Brain microvascular endothelial cell (primary cell): ENCODE measurements at regions not wholly inside any gene's neighbourhood (a gene's known extent, or its start where the extent isn't known, plus 50 kb on each side); places are given as distances from the start of the nearest gene placed in this dataset.

Source experiments
- DNase-seq: peaks from one replicate; pipeline ENCODE4 v3.0.0-alpha.2; 2020
- H3K27ac ChIP-seq: fragments of 250-450 bp; sonication (Bioruptor Pico); 2 replicates; pipeline ENCODE4 v1.5.1; 2020; ENCODE audit warnings: mild to moderate bottlenecking, moderate library complexity
- H3K27me3 ChIP-seq: fragments of 250-450 bp; sonication (Bioruptor Pico); replicated peaks from 2 replicates; pipeline ENCODE4 v1.5.1; 2020; ENCODE audit warnings: mild to moderate bottlenecking
- H3K36me3 ChIP-seq: fragments of 250-450 bp; sonication (Bioruptor Pico); replicated peaks from 2 replicates; pipeline ENCODE4 v1.5.1; 2020; ENCODE audit warnings: mild to moderate bottlenecking
- H3K4me3 ChIP-seq: 2 replicates; pipeline ENCODE4 v1.5.1; 2011; ENCODE audit warnings: low read depth, mild to moderate bottlenecking, control low read depth, low read length, moderate library complexity
- in situ Hi-C: cut with HindIII; loops from 2 replicates; pipeline ENCODE4 v1.10.0; 2017; ENCODE audit warnings: low sequenced_read_pairs, low pct_ligation_motif_present
- TF ChIP-seq, protein P1 (sequence below): IDR thresholded peaks from 2 replicates; pipeline ENCODE4 v1.5.1; 2011; ENCODE audit warnings: low read depth, mild to moderate bottlenecking, moderate library complexity, low read length, control low read depth, inconsistent platforms; ENCODE audit errors: missing control alignments

DNA sequence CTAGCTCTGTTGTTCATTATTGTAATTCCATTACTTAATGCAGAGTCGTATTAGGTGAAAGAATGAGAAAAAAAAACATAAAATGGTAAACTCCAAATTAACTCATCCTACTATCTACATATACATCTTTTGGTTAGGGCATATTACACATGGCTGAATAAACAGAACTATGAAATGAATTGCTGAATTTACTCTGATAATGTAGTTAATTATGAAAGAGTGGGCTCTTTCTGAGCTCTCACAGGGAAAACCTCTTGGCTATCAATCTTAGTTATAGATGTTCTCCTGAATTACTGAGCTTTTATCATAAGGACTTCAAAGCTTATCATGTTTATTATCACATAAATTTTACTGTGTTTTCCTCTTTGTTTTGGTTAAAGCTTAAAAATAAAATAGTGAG is 798.5 kb upstream of the MDGA2 start:
- Histone ChIP-seq H3K27me3 (no peaks in the 10 kb centered on the region), H3K36me3 (no peaks in the 10 kb centered on the region), H3K4me3 (no peak overlapping the region), H3K27ac (no peak overlapping the region)
- no peak for DNase-seq
- in situ Hi-C loops: no loop called here
- TF ChIP-seq, protein P1, sequence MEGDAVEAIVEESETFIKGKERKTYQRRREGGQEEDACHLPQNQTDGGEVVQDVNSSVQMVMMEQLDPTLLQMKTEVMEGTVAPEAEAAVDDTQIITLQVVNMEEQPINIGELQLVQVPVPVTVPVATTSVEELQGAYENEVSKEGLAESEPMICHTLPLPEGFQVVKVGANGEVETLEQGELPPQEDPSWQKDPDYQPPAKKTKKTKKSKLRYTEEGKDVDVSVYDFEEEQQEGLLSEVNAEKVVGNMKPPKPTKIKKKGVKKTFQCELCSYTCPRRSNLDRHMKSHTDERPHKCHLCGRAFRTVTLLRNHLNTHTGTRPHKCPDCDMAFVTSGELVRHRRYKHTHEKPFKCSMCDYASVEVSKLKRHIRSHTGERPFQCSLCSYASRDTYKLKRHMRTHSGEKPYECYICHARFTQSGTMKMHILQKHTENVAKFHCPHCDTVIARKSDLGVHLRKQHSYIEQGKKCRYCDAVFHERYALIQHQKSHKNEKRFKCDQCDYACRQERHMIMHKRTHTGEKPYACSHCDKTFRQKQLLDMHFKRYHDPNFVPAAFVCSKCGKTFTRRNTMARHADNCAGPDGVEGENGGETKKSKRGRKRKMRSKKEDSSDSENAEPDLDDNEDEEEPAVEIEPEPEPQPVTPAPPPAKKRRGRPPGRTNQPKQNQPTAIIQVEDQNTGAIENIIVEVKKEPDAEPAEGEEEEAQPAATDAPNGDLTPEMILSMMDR: no peak

DNA sequence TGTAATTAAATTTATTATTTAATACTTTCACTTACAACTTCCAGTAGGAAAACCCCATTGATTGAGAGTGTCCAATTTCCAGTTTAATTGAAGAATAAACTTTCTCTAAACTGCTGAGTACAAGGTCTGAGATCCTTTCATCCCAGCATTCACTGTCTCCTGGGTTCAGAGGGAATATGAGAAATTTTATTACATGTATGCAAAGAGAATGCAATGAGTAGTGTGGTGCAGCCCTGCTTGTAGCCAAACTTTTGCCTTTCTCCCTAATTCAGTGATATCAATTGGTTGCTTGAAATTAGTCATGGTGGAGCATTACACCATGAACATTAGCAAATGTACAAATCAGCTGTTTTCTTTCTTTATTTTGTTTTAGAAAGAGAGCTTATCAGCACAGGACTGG is 780.6 kb upstream of the MDGA2 start:
- DNase-seq: no peak
- no peaks in the 10 kb centered on the region for H3K36me3 ChIP-seq
- H3K27me3 ChIP-seq: no peaks in the 10 kb centered on the region
- in situ Hi-C loops: no loop called here
- H3K4me3 ChIP-seq: no peak overlapping the region
- no peak overlapping the region for H3K27ac ChIP-seq
- TF ChIP-seq, protein P1: no peak

DNA sequence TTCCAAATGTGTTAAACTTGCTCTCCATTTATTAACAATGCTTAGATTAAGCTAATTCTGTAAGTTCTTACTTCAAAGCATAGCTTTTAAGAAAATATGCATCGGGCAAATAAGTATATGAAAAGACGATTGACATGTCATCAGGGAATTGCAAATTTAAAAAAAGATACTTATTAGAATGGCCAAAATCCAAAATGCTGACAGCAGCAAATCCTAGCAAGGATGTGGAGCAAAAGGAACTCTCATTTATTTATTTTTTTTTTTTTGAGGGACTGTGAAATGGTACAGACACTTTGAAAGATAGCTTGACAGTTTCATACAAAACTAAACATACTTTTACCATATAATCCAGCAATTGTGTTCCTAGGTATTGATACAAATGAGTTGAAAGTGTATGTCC is 779.5 kb upstream of the MDGA2 start:
- Histone ChIP-seq H3K27ac (no peak overlapping the region), H3K36me3 (no peaks in the 10 kb centered on the region), H3K27me3 (no peaks in the 10 kb centered on the region), H3K4me3 (no peak overlapping the region)
- no peak for DNase-seq
- in situ Hi-C loops: no loop called here
- TF ChIP-seq, protein P1: no peak

DNA sequence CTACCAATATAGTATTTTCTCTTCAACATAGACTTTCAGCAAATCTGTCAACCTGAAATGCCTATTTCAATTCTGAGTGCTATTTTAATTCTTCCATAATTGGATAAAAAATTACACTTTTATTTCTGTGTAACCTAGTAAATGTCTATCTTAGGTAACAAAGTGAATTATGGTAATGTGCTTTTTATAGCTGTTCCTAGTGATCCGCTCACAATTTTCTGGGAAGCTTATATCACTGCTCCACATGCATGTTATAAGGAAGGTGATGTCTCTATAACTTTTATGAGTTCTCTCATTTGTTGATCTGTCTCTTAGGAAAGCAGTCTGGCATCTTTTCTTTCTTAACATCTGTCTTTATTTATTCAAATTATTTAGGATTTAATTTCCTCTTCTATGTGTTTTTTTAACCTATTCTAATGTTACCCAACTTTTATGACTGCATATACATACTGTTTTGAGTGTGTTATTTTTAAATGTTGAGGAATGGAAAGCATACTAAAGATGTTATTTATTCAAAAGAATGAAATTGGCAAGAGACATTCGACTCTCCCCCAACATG is 777.1 kb upstream of the MDGA2 start:
- Histone ChIP-seq H3K4me3 (no peak overlapping the region), H3K36me3 (no peaks in the 10 kb centered on the region), H3K27me3 (no peaks in the 10 kb centered on the region), H3K27ac (no peak overlapping the region)
- in situ Hi-C loops: no loop called here
- DNase-seq: no peak
- TF ChIP-seq, protein P1: no peak

DNA sequence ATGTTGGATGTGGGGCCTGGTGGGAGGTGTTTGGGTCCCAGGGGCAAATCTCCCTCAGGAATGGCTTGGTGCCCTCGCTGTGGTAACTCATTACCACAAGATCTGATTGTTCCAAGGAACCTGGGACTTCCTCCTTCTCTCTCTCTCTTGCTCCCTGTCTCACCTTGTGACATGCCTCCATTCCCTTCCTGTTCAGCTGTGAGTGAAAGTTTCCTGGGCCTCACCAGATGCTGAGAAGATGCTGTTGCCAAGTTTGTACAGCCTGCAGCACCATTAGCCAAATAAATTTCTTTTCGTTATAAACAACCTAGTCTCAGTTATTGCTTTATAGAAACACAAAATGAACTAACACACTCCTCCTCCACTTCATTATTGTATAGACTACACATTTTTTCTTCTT is 759.8 kb upstream of the MDGA2 start:
- Histone ChIP-seq H3K27ac (no peak overlapping the region), H3K4me3 (no peak overlapping the region), H3K36me3 (no peaks in the 10 kb centered on the region), H3K27me3 (no peaks in the 10 kb centered on the region)
- DNase-seq: no peak
- TF ChIP-seq, protein P1: no peak
- in situ Hi-C loops: no loop called here

DNA sequence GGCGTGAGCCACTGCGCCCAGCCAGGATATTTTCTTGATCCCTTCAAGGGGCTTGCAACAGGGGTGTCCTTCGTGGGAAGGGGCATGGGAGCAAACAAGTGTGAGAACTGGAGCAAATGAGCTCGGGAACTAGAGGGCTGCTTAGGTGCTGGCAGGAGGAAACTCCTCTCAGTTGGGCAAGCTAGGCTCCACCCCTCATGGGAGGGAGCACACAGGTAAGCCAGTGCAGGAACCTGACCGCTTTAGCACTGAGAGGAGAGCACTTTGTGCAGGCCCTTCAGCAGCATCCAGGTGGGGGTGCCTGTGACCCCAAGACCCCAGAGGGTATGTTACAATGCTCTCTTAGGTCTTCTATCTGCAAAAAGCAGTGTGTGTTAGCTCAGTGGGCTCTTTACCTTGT is 755.4 kb upstream of the MDGA2 start:
- no peak overlapping the region for H3K4me3 ChIP-seq
- no peaks in the 10 kb centered on the region for H3K36me3 ChIP-seq
- in situ Hi-C loops: no loop called here
- TF ChIP-seq, protein P1: no peak
- no peak for DNase-seq
- H3K27me3 ChIP-seq: no peaks in the 10 kb centered on the region
- no peak overlapping the region for H3K27ac ChIP-seq
